ENCODE measurements at regions not wholly inside any gene's neighbourhood (a gene's known extent, or its start where the extent isn't known, plus 50 kb on each side); places are given as distances from the start of the nearest gene placed in this dataset.
A peak's percentile ranks its signal among the peaks of the same experiment; 100 is the strongest.

DNA sequence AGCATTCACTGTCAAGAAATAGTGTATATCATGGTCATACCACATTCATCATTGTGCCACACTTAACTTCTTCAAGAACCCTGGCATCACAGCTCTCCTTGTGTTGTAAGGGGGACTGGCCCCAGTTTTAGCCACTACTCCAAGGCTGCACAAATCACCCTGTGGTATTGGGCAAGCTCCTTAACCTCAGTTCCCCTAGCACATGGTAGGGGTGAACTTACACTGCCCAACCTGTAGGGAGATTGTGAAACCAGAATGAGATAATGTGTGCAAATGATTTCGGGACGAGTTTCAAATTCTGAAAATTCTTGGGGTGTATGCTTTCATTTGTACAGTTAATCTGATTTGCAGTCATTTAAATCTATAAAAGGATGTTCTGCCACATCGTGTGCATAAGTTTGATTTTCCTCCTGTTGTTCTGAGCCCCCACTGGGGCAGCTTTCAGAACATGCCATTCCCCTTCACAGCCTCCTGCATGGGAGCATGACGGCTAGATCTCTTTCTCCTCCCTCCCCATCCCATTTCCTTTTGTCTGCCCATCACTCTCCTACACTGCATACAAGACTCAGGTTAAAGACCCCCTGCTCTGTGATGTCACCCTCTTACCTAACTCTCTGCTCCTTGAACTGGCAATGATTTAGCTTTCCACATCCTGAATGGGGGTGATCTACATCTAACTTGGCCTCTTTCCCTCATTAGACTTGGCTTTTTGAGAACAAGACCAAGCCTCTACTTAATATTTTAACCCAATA, 290.3 kb downstream of the CHRM3 start:
- DNase-seq (ENCODE audit: low read depth) = peak; percentile 40
- TF ChIP-seq POLR2A (IDR thresholded peaks at IDR 0.05; ENCODE audit: extremely low read depth, insufficient read length) = no peak
- TF ChIP-seq, protein P1, sequence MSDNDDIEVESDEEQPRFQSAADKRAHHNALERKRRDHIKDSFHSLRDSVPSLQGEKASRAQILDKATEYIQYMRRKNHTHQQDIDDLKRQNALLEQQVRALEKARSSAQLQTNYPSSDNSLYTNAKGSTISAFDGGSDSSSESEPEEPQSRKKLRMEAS (IDR thresholded peaks at IDR 0.05; ENCODE audit: low read depth, low read length) = 0 out of 2 replicates have a peak, but pooled peaks have one; percentile 25
- 0 out of 2 replicates have a peak, but pooled peaks have one; percentile 21 for TF ChIP-seq MYC (IDR thresholded peaks at IDR 0.05; ENCODE audit: low read depth, low read length)
- H3K4me3 ChIP-seq (ENCODE audit: low read depth, low read length) = no peak overlapping the region

- TF ChIP-seq, protein P1 (IDR thresholded peaks at IDR 0.05; ENCODE audit: low read depth, low read length) = no peak
- no peak for TF ChIP-seq MYC (IDR thresholded peaks at IDR 0.05; ENCODE audit: low read depth, low read length)
- no peak for DNase-seq (ENCODE audit: low read depth)
- no peak overlapping the region for H3K4me3 ChIP-seq (ENCODE audit: low read depth, low read length)
Observed at GRCh38 chr1:239677362-239677761, 291.0 kb downstream of the CHRM3 start.

GRCh38 chr1:239678181-239678580, 291.8 kb downstream of the CHRM3 start:
- DNase-seq (ENCODE audit: low read depth) = no peak
- H3K4me3 ChIP-seq (ENCODE audit: low read depth, low read length) = no peak overlapping the region
- no peak for TF ChIP-seq CTCF (IDR thresholded peaks at IDR 0.05; ENCODE audit: low read depth, low read length)
- TF ChIP-seq, protein P1 (IDR thresholded peaks at IDR 0.05; ENCODE audit: low read depth, low read length) = no peak
- TF ChIP-seq POLR2A (IDR thresholded peaks at IDR 0.05; ENCODE audit: extremely low read depth, insufficient read length) = no peak
- TF ChIP-seq MYC (IDR thresholded peaks at IDR 0.05; ENCODE audit: low read depth, low read length) = no peak

DNA sequence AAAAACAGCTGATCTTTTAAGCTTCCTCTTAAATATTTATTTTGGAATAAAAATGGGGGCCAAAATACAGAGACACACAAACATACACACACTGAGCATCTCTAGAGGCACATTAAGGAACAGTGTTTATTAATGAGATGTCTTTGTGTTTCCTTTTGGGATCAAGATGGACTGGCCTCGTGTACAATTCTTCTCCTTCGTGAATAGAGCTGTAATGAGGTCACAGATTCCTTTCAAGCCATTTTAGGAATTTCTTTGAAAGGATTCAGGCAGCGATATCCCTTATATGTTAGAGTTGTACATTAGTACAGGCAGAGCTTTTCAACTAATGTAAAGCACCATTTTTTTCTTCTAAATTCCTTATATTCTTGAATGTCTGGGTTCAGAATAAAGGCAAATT, 295.7 kb downstream of the CHRM3 start:
- TF ChIP-seq POLR2A (IDR thresholded peaks at IDR 0.05; ENCODE audit: extremely low read depth, insufficient read length) (no peak), MYC (IDR thresholded peaks at IDR 0.05; ENCODE audit: low read depth, low read length) (no peak), CTCF (IDR thresholded peaks at IDR 0.05; ENCODE audit: low read depth, low read length) (no peak)
- TF ChIP-seq, protein P1 (IDR thresholded peaks at IDR 0.05; ENCODE audit: low read depth, low read length) = no peak
- H3K4me3 ChIP-seq (ENCODE audit: low read depth, low read length) = no peak overlapping the region
- no peak for DNase-seq (ENCODE audit: low read depth)

GRCh38 chr1:239682960-239683359, 296.6 kb downstream of the CHRM3 start:
- no peak overlapping the region for H3K4me3 ChIP-seq (ENCODE audit: low read depth, low read length)
- TF ChIP-seq MYC (IDR thresholded peaks at IDR 0.05; ENCODE audit: low read depth, low read length) (no peak), CTCF (IDR thresholded peaks at IDR 0.05; ENCODE audit: low read depth, low read length) (no peak), POLR2A (IDR thresholded peaks at IDR 0.05; ENCODE audit: extremely low read depth, insufficient read length) (no peak)
- TF ChIP-seq, protein P1 (IDR thresholded peaks at IDR 0.05; ENCODE audit: low read depth, low read length) = no peak
- no peak for DNase-seq (ENCODE audit: low read depth)

- no peak overlapping the region for H3K4me3 ChIP-seq (ENCODE audit: low read depth, low read length)
- TF ChIP-seq, protein P1 (IDR thresholded peaks at IDR 0.05; ENCODE audit: low read depth, low read length) = no peak
- no peak for TF ChIP-seq MYC (IDR thresholded peaks at IDR 0.05; ENCODE audit: low read depth, low read length)
- TF ChIP-seq CTCF (IDR thresholded peaks at IDR 0.05; ENCODE audit: low read depth, low read length) = no peak
- no peak for DNase-seq (ENCODE audit: low read depth)
Observed at GRCh38 chr1:239686386-239686785, 300.0 kb downstream of the CHRM3 start.
